ENCODE measurements at regions not wholly inside any gene's neighbourhood (a gene's known extent, or its start where the extent isn't known, plus 50 kb on each side); places are given as distances from the start of the nearest gene placed in this dataset.
"Not testable (repeated sequence)": the region's sequence is repeated elsewhere in the genome, so short reads cannot be mapped to it uniquely, and the experiment has no call there.

- DNase-seq, result not testable (repeated sequence)
Measured at GRCh38 chrY:6685783-6686389, 224.6 kb upstream of the TBL1Y start.

- not testable (repeated sequence) for DNase-seq
Measured at GRCh38 chrY:6701558-6702161, 208.8 kb upstream of the TBL1Y start.

- DNase-seq, result not testable (repeated sequence)
Measured at GRCh38 chrY:6721443-6721842, 189.1 kb upstream of the TBL1Y start.

- not testable (repeated sequence) for DNase-seq
Measured at GRCh38 chrY:6747210-6747609, 163.3 kb upstream of the TBL1Y start.

- DNase-seq, result no peak
Measured at GRCh38 chrY:6782334-6782733, 128.2 kb upstream of the TBL1Y start.

- DNase-seq, result no peak
Measured at GRCh38 chrY:6786960-6787359, 123.5 kb upstream of the TBL1Y start.

GRCh38 chrY:6811633-6812032, 98.9 kb upstream of the TBL1Y start:
- DNase-seq, result peak; percentile 18
